Activated CD4-positive, alpha-beta T cell treated with anti-CD3 and anti-CD28 coated beads, Interleukin-2, amount 10 ng/mL, durations not matched to agents 24 days and 14 days (primary cell): ENCODE measurements at regions not wholly inside any gene's neighbourhood (a gene's known extent, or its start where the extent isn't known, plus 50 kb on each side); places are given as distances from the start of the nearest gene placed in this dataset.
"Not testable (repeated sequence)": the region's sequence is repeated elsewhere in the genome, so short reads cannot be mapped to it uniquely, and the experiment has no call there.

ENCODE experiments used
- DNase-seq: peaks from one replicate; pipeline ENCODE4 v3.0.0; 2022
- H3K27ac Mint-ChIP-seq: one replicate; pipeline ENCODE4 v1.8.0; 2022; ENCODE audit warnings: mild to moderate bottlenecking, mixed read lengths
- H3K27me3 Mint-ChIP-seq: one replicate; pipeline ENCODE4 v1.8.0; 2022; ENCODE audit warnings: mixed read lengths
- H3K36me3 Mint-ChIP-seq: one replicate; pipeline ENCODE4 v1.8.0; 2022; ENCODE audit warnings: low read depth, mild to moderate bottlenecking, mixed read lengths
- H3K4me1 Mint-ChIP-seq: one replicate; pipeline ENCODE4 v1.8.0; 2021; ENCODE audit warnings: mixed read lengths
- H3K4me3 Mint-ChIP-seq: one replicate; pipeline ENCODE4 v1.8.0; 2022; ENCODE audit warnings: mild to moderate bottlenecking, moderate library complexity, mixed read lengths
- H3K9me3 Mint-ChIP-seq: one replicate; pipeline ENCODE4 v1.8.0; 2021; ENCODE audit warnings: mixed read lengths
- intact Hi-C: fragments of 100-400 bp; cut with micrococcal nuclease; formaldehyde crosslinking; loops from one replicate; pipeline ENCODE4 v1.15.1; 2023

DNA sequence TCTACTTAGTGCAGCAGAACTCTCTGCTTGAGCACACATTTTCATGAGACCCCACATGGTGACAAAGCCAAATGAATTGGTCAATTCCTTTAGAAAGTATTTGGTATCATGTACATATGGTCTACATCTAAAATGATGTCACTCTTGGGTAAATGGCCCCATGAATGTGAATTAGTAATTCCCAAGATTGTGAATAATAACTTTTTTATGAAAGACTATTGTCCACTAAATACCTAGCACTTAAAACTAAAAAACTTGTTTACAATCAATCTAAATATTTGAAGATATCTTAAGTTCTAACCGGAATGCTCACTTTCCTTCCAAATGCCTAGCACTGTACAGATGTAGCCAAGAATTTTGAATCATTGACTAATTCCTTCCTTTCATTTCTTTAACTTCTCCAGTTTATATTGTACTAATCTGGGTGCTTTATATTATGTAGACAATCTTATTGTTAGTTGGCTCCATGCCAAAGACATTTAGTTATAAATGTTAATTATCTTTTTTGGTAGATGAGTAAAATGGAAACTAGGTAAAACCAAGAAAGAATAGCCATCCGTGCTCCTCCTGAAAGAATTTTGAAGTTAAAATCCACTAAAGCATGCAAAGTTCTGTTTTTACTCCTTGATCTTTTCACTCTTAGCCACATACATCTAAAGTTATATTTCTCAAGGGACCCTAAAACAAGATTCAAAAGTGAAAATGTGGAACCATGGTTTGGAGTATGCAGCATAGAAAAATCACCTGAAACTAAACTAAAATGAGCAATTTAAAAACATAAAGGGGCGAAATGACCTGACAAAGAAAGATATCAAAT is 145.0 kb upstream of the ARHGAP20 start:
- intact Hi-C loops: no loop called here
- Mint-ChIP-seq H3K36me3 (no peaks in the 10 kb centered on the region), H3K27ac (no peak overlapping the region), H3K4me1 (no peaks in the 10 kb centered on the region), H3K27me3 (no peaks in the 10 kb centered on the region), H3K4me3 (no peak overlapping the region), H3K9me3 (no peaks in the 10 kb centered on the region)
- DNase-seq: no peak

GRCh38 chr11:110856340-110856739 is 144.1 kb upstream of the ARHGAP20 start:
- Mint-ChIP-seq H3K4me1 (no peaks in the 10 kb centered on the region), H3K27ac (no peak overlapping the region), H3K27me3 (no peaks in the 10 kb centered on the region), H3K4me3 (no peak overlapping the region), H3K9me3 (no peaks in the 10 kb centered on the region), H3K36me3 (no peaks in the 10 kb centered on the region)
- intact Hi-C loops: no loop called here
- DNase-seq: no peak

- no peaks in the 10 kb centered on the region for H3K4me1 Mint-ChIP-seq
- H3K9me3 Mint-ChIP-seq: no peaks in the 10 kb centered on the region
- no peaks in the 10 kb centered on the region for H3K27me3 Mint-ChIP-seq
- no peak overlapping the region for H3K27ac Mint-ChIP-seq
- H3K4me3 Mint-ChIP-seq: no peak overlapping the region
- H3K36me3 Mint-ChIP-seq: no peaks in the 10 kb centered on the region
- intact Hi-C loops: no loop called here
- DNase-seq: no peak
Observed at GRCh38 chr11:110855191-110855590, 143.0 kb upstream of the ARHGAP20 start.

GRCh38 chr11:110852921-110853490 is 140.8 kb upstream of the ARHGAP20 start:
- Mint-ChIP-seq H3K9me3 (no peaks in the 10 kb centered on the region), H3K27ac (no peak overlapping the region), H3K4me1 (no peaks in the 10 kb centered on the region), H3K36me3 (no peaks in the 10 kb centered on the region), H3K27me3 (no peaks in the 10 kb centered on the region), H3K4me3 (no peak overlapping the region)
- DNase-seq: no peak
- intact Hi-C loops: no loop called here

GRCh38 chr11:110850846-110851245 is 138.6 kb upstream of the ARHGAP20 start:
- H3K36me3 Mint-ChIP-seq: no peaks in the 10 kb centered on the region
- no peak for DNase-seq

GRCh38 chr11:110843053-110843452 is 130.8 kb upstream of the ARHGAP20 start:
- intact Hi-C loops: not testable (repeated sequence)

More at GRCh38 chr11:110850846-110851245, 138.6 kb upstream of the ARHGAP20 start:
- Mint-ChIP-seq H3K27ac (no peak overlapping the region), H3K9me3 (no peaks in the 10 kb centered on the region), H3K27me3 (peaks cover 1% of the 10 kb centered on the region), H3K4me3 (no peak overlapping the region), H3K4me1 (no peaks in the 10 kb centered on the region)
- intact Hi-C loops: no loop called here

DNA sequence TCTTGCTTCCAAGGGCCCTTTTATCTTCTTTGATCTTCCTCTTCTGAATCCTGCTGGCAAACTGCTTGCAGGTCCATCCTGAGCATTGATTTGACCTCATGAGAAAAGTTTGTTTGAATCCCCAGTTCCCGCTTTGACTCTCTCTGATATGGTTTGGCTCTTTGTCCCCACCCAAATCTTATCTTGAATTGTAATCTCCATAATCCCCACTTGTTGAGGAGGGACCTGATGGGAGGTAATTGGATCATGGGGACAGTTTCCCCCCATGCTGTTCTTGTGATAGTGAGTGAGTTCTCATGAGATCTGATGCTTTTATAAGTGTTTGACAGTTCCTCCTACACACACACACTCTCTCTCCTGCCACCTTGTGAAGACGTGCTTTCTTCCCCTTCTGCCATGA is 126.6 kb upstream of the ARHGAP20 start:
- Mint-ChIP-seq H3K4me1 (peaks cover 5% of the 10 kb centered on the region), H3K4me3 (no peak overlapping the region), H3K36me3 (no peaks in the 10 kb centered on the region), H3K27me3 (no peaks in the 10 kb centered on the region), H3K27ac (no peak overlapping the region), H3K9me3 (peaks cover 21% of the 10 kb centered on the region)
- no peak for DNase-seq
- intact Hi-C loops: no loop called here

More at GRCh38 chr11:110843053-110843452, 130.8 kb upstream of the ARHGAP20 start:
- not testable (repeated sequence) for H3K27ac Mint-ChIP-seq, H3K4me3 Mint-ChIP-seq, H3K4me1 Mint-ChIP-seq, H3K36me3 Mint-ChIP-seq, DNase-seq, H3K27me3 Mint-ChIP-seq
- H3K9me3 Mint-ChIP-seq: peaks cover 12% of the 10 kb centered on the region

- DNase-seq: no peak
- Mint-ChIP-seq H3K36me3 (no peaks in the 10 kb centered on the region), H3K27ac (no peak overlapping the region), H3K9me3 (peaks cover 18% of the 10 kb centered on the region), H3K4me3 (no peak overlapping the region), H3K27me3 (no peaks in the 10 kb centered on the region), H3K4me1 (peaks cover 10% of the 10 kb centered on the region)
- intact Hi-C loops: no loop called here
Observed at GRCh38 chr11:110837603-110838002, 125.4 kb upstream of the ARHGAP20 start.

GRCh38 chr11:110835106-110835505 is 122.9 kb upstream of the ARHGAP20 start:
- Mint-ChIP-seq H3K9me3 (peaks cover 18% of the 10 kb centered on the region), H3K27ac (no peak overlapping the region), H3K36me3 (no peaks in the 10 kb centered on the region), H3K27me3 (no peaks in the 10 kb centered on the region), H3K4me1 (peaks cover 14% of the 10 kb centered on the region), H3K4me3 (no peak overlapping the region)
- intact Hi-C loops: no loop called here
- no peak for DNase-seq

DNA sequence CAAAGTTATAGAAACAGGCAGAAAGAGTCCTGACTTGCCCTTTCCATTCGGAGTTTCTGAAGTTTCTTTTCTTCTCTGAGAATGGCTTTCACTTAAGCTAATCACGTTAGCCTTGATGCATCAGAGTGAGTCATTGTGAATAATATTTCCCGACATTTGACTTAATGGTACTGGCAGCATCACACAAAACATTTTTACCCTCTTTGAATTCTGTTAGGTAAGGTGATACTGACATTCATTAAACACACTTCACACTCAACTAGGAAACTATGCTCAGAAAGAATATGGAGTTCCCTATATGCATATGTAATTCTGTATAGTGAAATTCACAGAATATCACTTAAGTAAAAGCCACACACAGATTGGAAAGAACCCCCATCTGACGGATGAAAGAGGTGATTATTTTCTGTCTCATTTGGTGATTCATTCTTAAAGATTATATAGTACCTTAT is 120.8 kb upstream of the ARHGAP20 start:
- Mint-ChIP-seq H3K27me3 (no peaks in the 10 kb centered on the region), H3K9me3 (peaks cover 12% of the 10 kb centered on the region), H3K36me3 (no peaks in the 10 kb centered on the region), H3K4me3 (no peak overlapping the region), H3K4me1 (peaks cover 14% of the 10 kb centered on the region), H3K27ac (peak overlapping the region; percentile 19)
- DNase-seq: no peak
- intact Hi-C loops: loop anchor here (1.0 kb wide), 1 partner anchor 15 kb away; no protein-coding TSS in a partner anchor

GRCh38 chr11:110832539-110832938 is 120.3 kb upstream of the ARHGAP20 start:
- Mint-ChIP-seq H3K4me3 (no peak overlapping the region), H3K27me3 (no peaks in the 10 kb centered on the region), H3K36me3 (no peaks in the 10 kb centered on the region), H3K27ac (peak overlapping the region; percentile 59), H3K4me1 (peaks cover 12% of the 10 kb centered on the region), H3K9me3 (peaks cover 12% of the 10 kb centered on the region)
- no peak for DNase-seq
- intact Hi-C loops: no loop called here

GRCh38 chr11:110832080-110832479 is 119.8 kb upstream of the ARHGAP20 start:
- H3K9me3 Mint-ChIP-seq: peaks cover 12% of the 10 kb centered on the region
- DNase-seq: no peak
- H3K27ac Mint-ChIP-seq: no peak overlapping the region
- no peak overlapping the region for H3K4me3 Mint-ChIP-seq
- no peaks in the 10 kb centered on the region for H3K36me3 Mint-ChIP-seq
- peaks cover 12% of the 10 kb centered on the region for H3K4me1 Mint-ChIP-seq
- intact Hi-C loops: no loop called here
- H3K27me3 Mint-ChIP-seq: no peaks in the 10 kb centered on the region

DNA sequence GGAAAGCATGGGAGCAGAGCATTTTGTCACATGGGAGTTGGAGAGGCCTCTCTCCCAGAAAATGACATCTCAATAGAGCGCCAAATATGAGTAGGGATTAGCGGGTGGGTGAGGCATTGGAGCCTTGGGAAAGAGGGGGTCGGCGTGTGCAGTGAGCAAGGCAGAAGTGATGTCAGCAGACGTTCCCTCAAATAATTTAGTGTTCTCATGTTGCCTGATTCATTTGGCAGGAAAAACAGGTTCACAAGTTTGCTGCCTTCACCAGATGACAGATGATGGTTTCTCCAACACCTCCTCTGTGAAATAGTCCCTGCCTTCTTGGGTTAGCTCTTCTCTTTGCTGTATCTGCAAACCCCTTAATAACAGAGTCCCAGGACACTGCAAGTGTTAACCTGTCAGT is 118.5 kb upstream of the ARHGAP20 start:
- no peak for DNase-seq
- Mint-ChIP-seq H3K4me1 (peaks cover 12% of the 10 kb centered on the region), H3K9me3 (peaks cover 7% of the 10 kb centered on the region), H3K36me3 (no peaks in the 10 kb centered on the region), H3K4me3 (no peak overlapping the region), H3K27me3 (no peaks in the 10 kb centered on the region), H3K27ac (no peak overlapping the region)
- intact Hi-C loops: no loop called here

- no peaks in the 10 kb centered on the region for H3K36me3 Mint-ChIP-seq
- H3K4me1 Mint-ChIP-seq: peaks cover 12% of the 10 kb centered on the region
- H3K9me3 Mint-ChIP-seq: peaks cover 4% of the 10 kb centered on the region
- DNase-seq: no peak
- intact Hi-C loops: no loop called here
- H3K27ac Mint-ChIP-seq: no peak overlapping the region
- H3K27me3 Mint-ChIP-seq: no peaks in the 10 kb centered on the region
- no peak overlapping the region for H3K4me3 Mint-ChIP-seq
Observed at GRCh38 chr11:110830344-110830743, 118.1 kb upstream of the ARHGAP20 start.
